ENCODE measurements at regions not wholly inside any gene's neighbourhood (a gene's known extent, or its start where the extent isn't known, plus 50 kb on each side); places are given as distances from the start of the nearest gene placed in this dataset.

GRCh38 chr16:55426865-55427484 is 52.0 kb upstream of the MMP2 start:
- Histone ChIP-seq H3K4me3 (ENCODE audit: low read length) (no peak overlapping the region), H3K27me3 (ENCODE audit: insufficient read depth, low read depth, low read length) (no peaks in the 10 kb centered on the region), H2AFZ (ENCODE audit: low read depth, low read length) (no peak overlapping the region), H3K27ac (ENCODE audit: low read length) (no peak overlapping the region), H3K9ac (ENCODE audit: low read length) (no peak overlapping the region), H3K9me3 (ENCODE audit: low read length) (no peaks in the 10 kb centered on the region), H3K4me2 (ENCODE audit: low read length) (no peak overlapping the region), H3K79me2 (replicated peaks; ENCODE audit: insufficient read depth, low read length) (no peaks in the 10 kb centered on the region), H4K20me1 (ENCODE audit: insufficient read depth) (no peaks in the 10 kb centered on the region), H3K36me3 (ENCODE audit: insufficient read depth, low read length) (no peaks in the 10 kb centered on the region), H3F3A (ENCODE audit: insufficient read depth, low read length, poor library complexity, severe bottlenecking) (no peaks in the 10 kb centered on the region), H3K9me2 (ENCODE audit: insufficient read depth, low read length) (no peaks in the 10 kb centered on the region)
- TF ChIP-seq EP300 (conservative IDR thresholded peaks at IDR 0.05; ENCODE audit: poor library complexity, severe bottlenecking) (no peak), CTCF (IDR thresholded peaks at IDR 0.05; ENCODE audit: poor library complexity, severe bottlenecking) (no peak), SMC3 (conservative IDR thresholded peaks at IDR 0.05; ENCODE audit: poor library complexity) (no peak), RAD21 (conservative IDR thresholded peaks at IDR 0.05) (no peak), MXI1 (conservative IDR thresholded peaks at IDR 0.05; ENCODE audit: poor library complexity, severe bottlenecking) (no peak), POLR2AphosphoS5 (IDR thresholded peaks at IDR 0.05) (no peak), TAF1 (IDR thresholded peaks at IDR 0.05; ENCODE audit: low read depth) (no peak), EZH2 (IDR thresholded peaks at IDR 0.05; ENCODE audit: borderline replicate concordance, insufficient read depth, low read length, poor library complexity, severe bottlenecking) (no peak), REST (IDR thresholded peaks at IDR 0.05; ENCODE audit: borderline replicate concordance) (no peak)

Data from neural cell (in vitro differentiated cells).